NCI-H82 (cell line): ENCODE measurements at regions not wholly inside any gene's neighbourhood (a gene's known extent, or its start where the extent isn't known, plus 50 kb on each side); places are given as distances from the start of the nearest gene placed in this dataset.

Source experiments
- DNase-seq: peaks from one replicate; lab custom pipeline; 2025; lab: John Stamatoyannopoulos, UW

- no peak for DNase-seq
Observed at GRCh38 chr6:92380803-92381601, 1038.4 kb downstream of the EPHA7 start.

- no peak for DNase-seq
Observed at GRCh38 chr6:92377137-92377536, 1042.2 kb downstream of the EPHA7 start.

DNA sequence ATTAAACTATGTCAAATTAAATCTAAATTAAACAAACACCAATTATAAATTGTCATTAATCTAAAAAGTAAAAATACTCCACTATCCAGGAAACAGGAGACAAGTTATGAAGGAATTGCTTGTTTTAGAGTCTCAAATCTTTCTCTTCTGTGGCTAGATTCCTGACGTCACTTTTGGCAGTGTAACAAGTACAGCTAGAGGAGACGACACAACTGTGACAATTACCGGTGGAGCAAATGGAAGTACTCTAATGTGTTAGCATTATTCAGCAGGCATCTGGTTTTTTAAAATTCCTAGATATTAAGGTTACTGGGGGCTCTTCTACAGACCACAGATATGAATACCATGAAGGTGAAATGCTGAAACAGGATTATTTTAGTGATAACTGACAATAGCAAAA lies 1042.7 kb downstream of the EPHA7 start:
- DNase-seq, result no peak

DNA sequence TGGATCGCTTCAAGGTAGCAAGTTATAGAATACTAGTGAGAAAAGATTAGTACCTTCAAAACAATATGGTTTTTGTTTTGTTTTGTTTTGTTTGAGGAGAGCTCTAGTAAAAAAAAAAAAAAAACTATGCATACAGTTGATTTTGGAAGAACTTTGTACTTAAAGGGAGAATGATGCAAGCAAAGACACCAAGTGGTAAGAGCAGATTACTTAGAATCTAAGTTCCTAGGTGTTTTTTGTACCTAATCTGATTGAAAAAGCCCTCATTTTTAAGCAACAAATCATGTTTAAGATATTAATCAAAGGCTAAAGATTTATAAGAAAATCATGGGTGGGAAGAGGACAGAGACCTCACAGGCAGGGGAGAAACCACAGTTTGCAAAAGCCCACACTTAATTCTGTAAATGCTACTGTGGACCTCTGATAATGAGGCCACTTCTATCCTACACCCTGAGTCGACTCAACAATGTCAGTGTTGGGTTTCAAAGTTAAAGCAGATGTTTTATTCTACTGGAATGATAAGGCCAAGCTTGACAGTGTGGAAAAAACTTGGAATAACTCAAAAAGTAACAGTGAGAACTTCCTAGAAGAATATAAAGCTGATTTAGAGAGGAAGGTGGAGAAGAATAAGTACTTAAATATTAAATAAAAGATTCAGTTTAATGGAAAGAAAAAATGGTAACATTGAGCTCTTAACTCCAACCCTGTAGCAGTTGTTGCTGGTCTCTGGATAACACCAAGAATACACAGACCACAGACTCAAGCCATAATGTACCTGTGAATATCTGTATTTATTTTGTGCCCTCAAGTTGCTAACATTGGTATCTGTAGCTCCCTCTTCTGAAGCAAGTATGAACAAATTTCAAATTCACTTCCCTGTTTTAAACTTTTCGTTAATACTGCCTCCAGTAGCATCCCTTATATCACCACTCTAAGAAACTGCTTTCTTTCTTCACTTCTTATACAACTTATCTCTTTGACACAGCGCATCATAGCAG lies 1047.8 kb downstream of the EPHA7 start:
- DNase-seq, result no peak

DNA sequence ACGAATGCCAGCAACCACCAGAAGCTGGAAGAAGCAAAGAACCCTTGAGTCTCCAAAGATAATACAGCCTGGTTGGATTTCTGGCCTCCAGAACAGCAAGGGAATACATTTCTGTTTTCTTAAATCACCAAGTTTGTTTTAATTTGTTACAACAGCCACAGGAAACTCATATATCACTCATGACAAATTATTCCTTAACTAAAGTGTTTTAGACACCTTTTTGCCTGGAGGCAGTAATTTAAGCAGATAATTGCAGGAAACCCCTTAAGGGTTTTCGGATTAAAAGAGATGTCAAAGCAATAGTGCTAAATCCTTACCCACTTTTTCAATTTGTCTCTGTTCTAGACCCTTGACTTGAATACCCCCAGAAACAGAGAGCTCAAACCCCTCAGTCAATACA lies 1050.0 kb downstream of the EPHA7 start:
- no peak for DNase-seq

DNA sequence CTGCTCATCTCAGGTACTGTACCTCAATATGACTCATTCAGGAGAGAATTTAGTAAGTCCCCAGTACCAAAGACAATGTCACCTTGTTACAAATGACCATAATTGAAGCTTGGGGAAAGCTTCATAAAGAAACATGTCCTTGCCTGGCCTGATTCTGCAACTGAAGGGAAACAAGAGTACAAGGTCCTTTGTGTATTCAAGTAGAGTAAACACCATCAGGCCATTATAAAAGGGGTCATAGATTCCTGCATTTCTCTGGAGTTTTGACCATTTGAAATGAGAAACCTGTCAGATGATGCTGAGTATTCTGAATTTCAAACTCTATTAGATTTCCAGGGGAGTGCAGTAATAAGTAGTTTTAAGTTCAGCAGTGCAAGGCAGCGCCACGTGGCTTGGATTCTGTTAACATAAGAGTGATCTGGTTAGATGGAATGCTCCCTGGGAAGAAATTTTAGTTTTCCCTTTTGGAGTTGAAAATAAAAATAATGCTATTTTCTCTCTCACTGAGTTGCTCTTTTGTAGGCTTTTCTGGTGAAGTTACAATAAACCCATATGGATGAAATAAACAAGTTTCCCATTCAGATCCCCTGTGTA lies 1054.3 kb downstream of the EPHA7 start:
- no peak for DNase-seq

GRCh38 chr6:92363111-92363510 lies 1056.2 kb downstream of the EPHA7 start:
- no peak for DNase-seq

DNA sequence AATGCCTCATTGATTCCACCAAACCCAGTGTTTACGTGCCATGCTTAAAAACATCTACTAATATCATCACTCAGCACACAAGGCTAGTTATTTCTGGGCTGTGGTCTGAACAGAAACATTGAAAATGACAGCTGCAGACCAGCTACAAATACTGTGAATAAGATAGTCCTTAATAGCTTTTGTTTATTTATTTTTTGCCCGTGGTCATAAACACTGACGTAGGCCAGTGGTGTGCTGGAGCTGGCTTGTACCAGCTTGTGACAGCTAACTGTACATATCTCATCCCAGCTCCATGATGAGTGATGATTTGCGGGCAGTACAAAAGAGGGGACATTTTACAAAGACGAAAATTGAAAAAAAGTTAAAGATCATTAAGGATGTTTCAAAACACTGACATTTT lies 1057.0 kb downstream of the EPHA7 start:
- no peak for DNase-seq

- no peak for DNase-seq
Observed at GRCh38 chr6:92361990-92362389, 1057.4 kb downstream of the EPHA7 start.

DNA sequence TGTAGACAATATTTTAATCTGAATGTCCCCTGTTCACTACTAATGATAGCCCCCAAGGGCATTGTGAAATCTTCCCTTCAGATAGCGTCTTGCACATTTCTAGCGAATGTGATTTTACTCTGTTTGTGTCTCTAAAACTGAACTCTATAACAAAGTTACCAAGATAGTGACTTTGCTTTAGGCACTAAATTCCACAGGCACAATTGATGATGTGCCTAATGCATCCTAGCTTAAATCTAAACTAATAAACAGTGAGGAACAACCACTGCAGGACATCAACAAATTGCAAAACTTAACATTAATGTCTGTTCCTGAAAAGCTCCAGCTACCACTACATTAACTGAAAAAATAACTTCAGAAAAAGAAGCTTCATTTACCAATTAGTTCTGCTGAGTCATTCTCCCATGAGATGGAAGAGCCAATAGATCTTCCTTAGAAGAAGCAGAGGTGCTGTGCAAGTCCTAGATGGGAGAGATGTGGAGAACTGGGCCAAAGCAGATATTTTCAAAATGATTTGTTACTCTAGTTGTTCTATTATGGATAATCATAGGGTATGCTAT lies 1065.0 kb downstream of the EPHA7 start:
- DNase-seq, result no peak

- no peak for DNase-seq
Observed at GRCh38 chr6:92352130-92352529, 1067.2 kb downstream of the EPHA7 start.

DNA sequence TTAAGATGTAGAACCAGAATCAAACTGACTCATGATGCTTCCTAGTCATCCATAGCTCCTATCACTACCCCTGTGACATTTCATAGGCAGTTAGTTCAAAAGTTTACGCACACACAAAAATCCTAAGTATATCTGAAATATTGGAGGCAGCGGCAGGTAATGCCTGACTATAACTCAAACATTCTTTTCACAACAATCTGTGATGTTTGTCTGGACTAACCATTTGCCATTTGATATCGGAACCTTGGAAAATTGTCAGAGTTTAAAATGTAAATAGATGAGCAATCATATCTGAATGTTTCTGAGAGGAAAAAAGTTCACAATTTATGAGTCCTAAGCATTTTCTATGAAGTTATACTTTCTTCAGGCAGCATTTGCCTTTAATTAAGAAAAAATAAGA lies 1078.2 kb downstream of the EPHA7 start:
- no peak for DNase-seq

GRCh38 chr6:92339936-92340640 lies 1079.3 kb downstream of the EPHA7 start:
- no peak for DNase-seq

- DNase-seq, result no peak
Observed at GRCh38 chr6:92337571-92337970, 1081.8 kb downstream of the EPHA7 start.

DNA sequence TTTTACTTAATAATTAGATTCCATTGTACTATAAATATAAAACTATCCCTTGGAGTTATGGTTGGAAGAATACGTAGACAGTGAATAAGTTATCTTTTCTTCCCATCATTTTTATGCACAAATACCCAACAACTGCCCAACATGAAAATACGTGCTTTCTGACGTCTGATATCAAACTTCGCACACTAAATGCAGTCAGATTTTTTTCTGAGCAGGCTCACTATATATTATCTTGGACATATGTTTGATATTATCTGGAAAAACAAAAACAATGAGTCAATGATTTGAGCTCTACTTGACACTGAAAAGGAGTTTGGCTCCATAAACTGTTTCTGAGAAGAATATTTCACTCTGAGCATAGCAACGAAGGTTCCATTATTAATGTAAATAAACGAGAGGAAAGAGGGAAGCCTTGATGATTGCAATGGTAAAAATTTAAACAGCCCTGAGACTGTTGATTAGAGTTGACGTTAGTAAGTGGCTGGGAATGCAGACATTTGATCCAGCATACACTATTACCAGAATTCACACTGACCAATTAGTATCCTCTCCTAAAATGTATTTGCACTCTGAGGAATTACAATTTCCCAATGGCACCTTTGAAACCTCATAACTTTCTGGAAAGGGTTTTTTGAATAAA lies 1090.0 kb downstream of the EPHA7 start:
- no peak for DNase-seq

GRCh38 chr6:92315312-92315711 lies 1104.0 kb downstream of the EPHA7 start:
- DNase-seq, result no peak

DNA sequence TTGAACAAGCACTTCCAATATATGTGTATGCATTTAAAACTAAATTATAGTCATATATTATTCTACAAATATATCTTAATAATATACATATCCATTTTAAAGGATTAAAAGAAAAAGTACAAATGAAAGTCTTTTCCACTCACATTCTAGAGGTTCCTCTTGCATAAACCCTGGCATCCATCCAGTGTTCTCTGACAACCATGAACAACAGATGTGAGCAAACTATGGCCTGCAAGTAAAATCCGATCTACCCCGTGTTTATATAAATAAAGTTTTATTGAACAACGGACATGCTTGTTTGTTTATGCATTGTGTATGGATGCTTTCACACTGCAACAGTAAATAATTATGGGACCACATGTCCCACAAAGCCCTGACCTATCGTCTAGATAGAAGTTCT lies 1122.3 kb downstream of the EPHA7 start:
- no peak for DNase-seq

- DNase-seq, result no peak
Observed at GRCh38 chr6:92292067-92292466, 1127.3 kb downstream of the EPHA7 start.

DNA sequence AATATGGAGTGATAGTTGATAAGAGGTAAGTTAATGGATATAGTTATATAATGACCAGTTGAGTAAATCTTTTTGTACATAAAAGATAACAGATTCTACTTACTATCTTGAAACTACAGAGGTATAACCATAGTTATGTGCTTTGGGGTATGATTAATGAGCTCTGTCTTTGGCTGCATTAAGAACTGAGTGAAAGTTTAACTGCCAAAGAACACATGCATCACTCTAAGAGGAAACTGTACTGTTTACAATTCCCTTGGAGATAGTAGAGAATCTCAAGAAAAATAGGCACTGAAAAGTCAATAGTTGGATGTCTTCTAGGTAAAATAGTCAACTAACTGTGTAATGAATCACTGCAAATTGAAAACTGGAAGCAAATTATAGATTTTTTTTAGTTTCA lies 1129.5 kb downstream of the EPHA7 start:
- DNase-seq, result no peak

- no peak for DNase-seq
Observed at GRCh38 chr6:92281571-92282076, 1137.7 kb downstream of the EPHA7 start.

DNA sequence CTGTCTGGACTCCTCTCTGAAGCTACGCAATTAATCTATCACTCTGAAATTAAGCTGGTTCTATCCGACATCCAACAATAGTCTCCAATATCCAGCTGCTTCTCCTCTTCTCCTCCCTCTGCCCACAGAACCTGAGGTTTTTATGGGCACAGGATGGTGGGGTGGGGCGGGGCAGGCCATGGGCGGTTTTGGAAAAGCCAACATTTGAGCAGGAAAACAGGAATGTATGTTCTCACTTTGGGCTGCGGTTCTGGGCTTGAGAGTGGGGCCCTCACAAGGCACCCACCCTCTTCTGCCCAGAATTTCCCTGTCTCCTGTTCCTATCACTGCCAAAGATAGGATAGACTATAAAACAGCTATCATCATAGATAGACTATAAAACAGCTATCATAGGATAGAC lies 1144.2 kb downstream of the EPHA7 start:
- DNase-seq, result peak; percentile 6
